GM21390 (cell line): ENCODE measurements at regions not wholly inside any gene's neighbourhood (a gene's known extent, or its start where the extent isn't known, plus 50 kb on each side); places are given as distances from the start of the nearest gene placed in this dataset.

Source experiments
- ATAC-seq: cut with Tn5 transposase; IDR thresholded peaks from one replicate; pipeline ENCODE4 v1.9.1; 2021; ENCODE audit not compliant: unreplicated experiment

- no peak for ATAC-seq
These were observed 68.9 kb upstream of the DYRK2 start for GRCh38 chr12:67579662-67580003.

- no peak for ATAC-seq
These were observed 66.2 kb upstream of the DYRK2 start for GRCh38 chr12:67582238-67582834.

DNA sequence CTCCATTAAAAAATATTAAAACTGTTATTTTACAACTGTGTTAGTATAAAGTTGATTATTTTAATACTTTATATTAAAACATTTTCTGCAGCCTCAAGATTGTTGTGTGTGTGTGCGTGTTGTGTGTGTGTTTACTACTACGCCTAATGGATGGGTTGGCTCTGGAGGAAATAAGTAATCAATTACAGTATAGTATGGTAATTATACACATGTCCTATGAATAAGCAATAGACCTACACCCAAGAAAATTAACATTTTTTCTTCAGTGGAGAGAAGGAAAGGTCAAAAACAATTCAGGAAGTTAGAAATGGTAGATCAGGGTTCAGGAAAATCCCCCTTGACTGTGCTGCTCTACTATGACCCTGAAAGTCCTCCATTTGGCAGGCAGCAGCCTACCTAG is 65.7 kb upstream of the DYRK2 start:
- ATAC-seq, result no peak

DNA sequence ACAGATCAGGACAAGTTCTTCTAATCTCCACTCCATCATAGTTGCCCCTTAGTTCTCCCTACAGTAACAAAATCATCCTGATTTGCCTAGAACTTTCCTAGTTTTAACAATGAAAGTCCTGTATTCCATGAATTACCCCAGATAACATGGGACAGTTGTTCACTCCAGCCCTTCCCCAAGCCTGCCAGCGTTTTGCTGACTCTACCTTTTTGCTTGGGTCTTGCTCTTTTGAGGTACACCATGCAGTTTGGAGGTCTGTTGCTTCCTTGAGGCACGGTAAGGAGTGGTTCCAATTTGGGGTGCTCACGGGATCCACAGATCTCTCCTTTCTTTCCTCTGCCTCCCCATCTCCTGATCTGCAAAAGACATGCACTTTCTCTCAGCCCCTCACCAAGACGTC is 61.6 kb upstream of the DYRK2 start:
- no peak for ATAC-seq

- no peak for ATAC-seq
These were observed 59.5 kb upstream of the DYRK2 start for GRCh38 chr12:67589078-67589477.

DNA sequence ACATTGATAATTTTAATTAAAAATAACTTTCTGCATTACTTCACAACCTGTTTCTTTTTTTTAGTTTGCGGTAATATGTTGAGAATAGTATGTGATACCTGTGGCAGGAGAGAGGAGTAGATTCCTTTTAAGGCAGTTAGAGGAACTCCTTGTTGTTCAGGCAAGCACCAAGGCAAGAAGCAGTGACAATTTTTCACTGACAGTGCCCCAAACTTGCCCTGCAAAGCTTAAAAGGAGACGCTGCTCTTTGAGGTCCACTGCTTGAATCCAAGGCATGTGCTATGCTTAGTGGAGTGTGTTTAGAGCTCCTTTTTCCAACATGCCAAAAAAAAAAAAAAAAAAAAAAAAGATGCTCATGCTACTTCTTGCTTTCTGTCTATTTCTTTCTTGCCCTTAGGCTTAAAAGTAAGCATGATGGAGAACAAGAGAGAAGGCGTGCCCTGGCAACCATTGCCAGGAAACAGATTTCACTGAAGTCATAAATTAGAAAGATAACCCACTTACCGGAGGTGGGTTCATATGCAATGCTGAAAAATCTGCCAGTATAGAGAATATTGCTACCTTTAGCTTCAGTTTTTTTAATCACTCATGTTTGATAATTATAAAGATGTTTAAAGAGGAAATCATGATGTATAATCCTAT is 58.3 kb upstream of the DYRK2 start:
- no peak for ATAC-seq

- peak; percentile 97 for ATAC-seq
These were observed 56.1 kb upstream of the DYRK2 start for GRCh38 chr12:67592228-67593011.

DNA sequence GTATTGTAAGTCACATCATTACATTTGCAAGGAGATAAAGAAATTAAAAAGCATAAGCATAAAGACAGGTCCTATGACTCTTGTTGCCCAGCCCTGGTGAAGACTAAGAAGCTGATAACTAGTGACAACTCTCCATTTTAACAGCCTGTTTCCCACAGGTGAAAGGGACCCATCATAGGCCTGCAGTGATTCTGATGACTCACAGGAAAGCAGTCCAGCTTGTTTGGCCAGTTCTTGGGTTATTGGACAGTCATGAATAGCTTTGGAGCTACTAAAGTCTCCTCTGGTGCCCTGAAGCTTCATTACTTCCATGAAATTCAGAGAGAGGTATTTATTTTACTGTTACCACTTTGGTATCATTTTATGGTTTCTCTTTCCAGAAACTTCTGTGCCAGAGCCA is 55.5 kb upstream of the DYRK2 start:
- ATAC-seq, result no peak

- no peak for ATAC-seq
These were observed 54.8 kb upstream of the DYRK2 start for GRCh38 chr12:67593461-67594330.

- no peak for ATAC-seq
These were observed 53.7 kb upstream of the DYRK2 start for GRCh38 chr12:67594888-67595287.

GRCh38 chr12:67595365-67595764 is 53.2 kb upstream of the DYRK2 start:
- ATAC-seq, result no peak

- no peak for ATAC-seq
These were observed 49.9 kb upstream of the DYRK2 start for GRCh38 chr12:67598598-67598997.
